OCI-LY7 (cell line): ENCODE measurements at regions not wholly inside any gene's neighbourhood (a gene's known extent, or its start where the extent isn't known, plus 50 kb on each side); places are given as distances from the start of the nearest gene placed in this dataset.

ENCODE experiments used
- EZH2phosphoT487 ChIP-seq: fragments of 200-600 bp; sonication (generic); IDR thresholded peaks from 2 replicates; pipeline ENCODE4 v1.6.1; 2018; ENCODE audit warnings: low read depth, borderline replicate concordance, mild to moderate bottlenecking, mixed run types, antibody characterized with exemption, low read length, moderate library complexity, mixed read lengths
- TF ChIP-seq, protein P1 (sequence below): fragments of 200-600 bp; sonication (generic); conservative IDR thresholded peaks from 2 replicates; pipeline ENCODE4 v1.5.1; 2014; ENCODE audit warnings: mild to moderate bottlenecking, antibody characterized with exemption, low read length, moderate library complexity, mixed read lengths

DNA sequence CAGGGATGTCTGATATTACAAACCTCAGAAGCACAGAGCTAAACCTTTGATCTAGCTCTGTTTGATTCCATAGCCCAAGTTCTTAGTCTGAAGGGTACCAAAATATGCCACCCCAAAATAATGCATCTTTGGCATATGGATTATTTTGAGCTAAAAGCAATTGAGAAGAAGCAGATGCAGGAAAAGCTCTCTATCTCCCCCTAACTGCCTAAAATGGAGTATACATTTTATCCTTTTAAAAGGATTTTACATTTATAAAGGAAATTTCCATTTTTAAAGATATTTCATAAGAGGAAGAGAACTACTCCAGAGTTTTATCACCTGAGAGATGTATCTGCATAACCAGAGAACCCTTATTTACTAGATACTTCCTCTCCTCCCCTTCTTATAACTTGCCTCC, 158.7 kb downstream of the ZNF674 start:
- no peak for TF ChIP-seq EZH2phosphoT487
- TF ChIP-seq, protein P1, sequence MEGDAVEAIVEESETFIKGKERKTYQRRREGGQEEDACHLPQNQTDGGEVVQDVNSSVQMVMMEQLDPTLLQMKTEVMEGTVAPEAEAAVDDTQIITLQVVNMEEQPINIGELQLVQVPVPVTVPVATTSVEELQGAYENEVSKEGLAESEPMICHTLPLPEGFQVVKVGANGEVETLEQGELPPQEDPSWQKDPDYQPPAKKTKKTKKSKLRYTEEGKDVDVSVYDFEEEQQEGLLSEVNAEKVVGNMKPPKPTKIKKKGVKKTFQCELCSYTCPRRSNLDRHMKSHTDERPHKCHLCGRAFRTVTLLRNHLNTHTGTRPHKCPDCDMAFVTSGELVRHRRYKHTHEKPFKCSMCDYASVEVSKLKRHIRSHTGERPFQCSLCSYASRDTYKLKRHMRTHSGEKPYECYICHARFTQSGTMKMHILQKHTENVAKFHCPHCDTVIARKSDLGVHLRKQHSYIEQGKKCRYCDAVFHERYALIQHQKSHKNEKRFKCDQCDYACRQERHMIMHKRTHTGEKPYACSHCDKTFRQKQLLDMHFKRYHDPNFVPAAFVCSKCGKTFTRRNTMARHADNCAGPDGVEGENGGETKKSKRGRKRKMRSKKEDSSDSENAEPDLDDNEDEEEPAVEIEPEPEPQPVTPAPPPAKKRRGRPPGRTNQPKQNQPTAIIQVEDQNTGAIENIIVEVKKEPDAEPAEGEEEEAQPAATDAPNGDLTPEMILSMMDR: peak; percentile 68
